Right lobe of liver (tissue), 6 donors: ENCODE measurements at regions not wholly inside any gene's neighbourhood (a gene's known extent, or its start where the extent isn't known, plus 50 kb on each side); places are given as distances from the start of the nearest gene placed in this dataset.

Experiments
- ATAC-seq, 4 donors: fragments of 200-7000 bp; cut with Tn5 transposase; one replicate each; pipeline ENCODE4 v1.9.1; 2020; ENCODE audit warnings: mild to moderate bottlenecking in 4 of 4, moderate library complexity in 4 of 4
- DNase-seq, 3 donors: peaks; one replicate each; pipeline ENCODE4 v3.0.0-alpha.2; 2020
- H3K27ac ChIP-seq, 3 donors: fragments of 200-600 bp; one replicate each; pipeline ENCODE4 v1.8.0; 2022
- H3K27me3 ChIP-seq, 2 donors: fragments of 200-600 bp; one replicate each; pipeline ENCODE4 v1.8.0; 2022
- H3K36me3 ChIP-seq, 4 donors: fragments of 200-600 bp; sonication (generic) in 1 of 4; one replicate each; pipeline versions ENCODE4 v1.5.1 to v1.8.0; 2017 to 2022; ENCODE audit warnings: control low read depth in 1 of 4
- H3K4me1 ChIP-seq, 4 donors: fragments of 200-600 bp; sonication (generic) in 1 of 4; one replicate each; pipeline versions ENCODE4 v1.5.1 to v1.8.0; 2017 to 2022; ENCODE audit warnings: control low read depth in 1 of 4
- H3K4me3 ChIP-seq, 3 donors: fragments of 200-600 bp; one replicate each; pipeline ENCODE4 v1.8.0; 2022
- H3K9me3 ChIP-seq, 4 donors: fragments of 200-600 bp; sonication (generic) in 1 of 4; one replicate each; pipeline versions ENCODE4 v1.5.1 to v1.8.0; 2017 to 2022; ENCODE audit warnings: control low read depth in 1 of 4
- POLR2A ChIP-seq: fragments of 450-650 bp; IDR thresholded peaks from one replicate; pipeline ENCODE4 v1.6.1; 2017; ENCODE audit warnings: antibody characterized with exemption, mild to moderate bottlenecking
- WGBS: methylation state at CpG from one replicate; pipeline ENCODE4 v1.1.6; 2018; ENCODE audit warnings: low coverage, low lambda C conversion rate; ENCODE audit not compliant: insufficient coverage; ENCODE audit errors: missing lambda C conversion rate; 5-methylcytosine and 5-hydroxymethylcytosine counted together
- intact Hi-C, 2 donors: fragments of 100-400 bp; cut with DNase I; formaldehyde crosslinking; loops; one replicate each; pipeline versions ENCODE4 v1.11.2 to v1.14.1; 2022
- TF ChIP-seq, protein P1 (sequence below), 4 donors: fragments of 200-600 bp in 3 of 4; fragments of 450-650 bp in 1 of 4; IDR thresholded peaks; one replicate each; pipeline versions ENCODE4 v1.5.1 to v1.8.0; 2016 to 2022; ENCODE audit warnings: antibody characterized with exemption in 4 of 4, mild to moderate bottlenecking in 2 of 4
- donor health status: DM: no; HTN: yes; CAD: no.
- donor health status: DM: no; HTN: no; CAD: no.
- donor health status: DM: no; HTN: no; CAD: no.
- donor health status: DM: no; HTN: yes; CAD: no.
- donor health status: DM: no; HTN: yes; CAD: no.

DNA sequence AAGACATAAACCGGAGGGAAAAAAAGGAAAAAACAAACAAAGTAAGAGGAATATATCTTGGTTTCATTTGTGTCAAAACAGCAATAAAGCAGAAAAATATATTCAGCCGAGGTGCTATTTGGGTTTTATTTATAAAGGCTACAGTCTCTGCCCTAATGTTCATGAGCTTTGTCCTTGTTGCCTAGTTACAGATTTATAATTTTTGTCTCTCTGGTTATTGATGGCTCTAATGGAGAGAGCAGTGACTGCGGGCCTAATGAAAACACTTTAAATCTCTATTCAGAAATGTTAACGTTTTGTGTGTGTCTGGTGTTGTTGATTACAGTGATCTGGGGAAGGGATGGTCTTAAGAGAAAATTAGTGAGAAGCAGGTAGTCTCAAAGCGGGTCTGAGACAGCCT, 854.0 kb upstream of the LRRTM1 start:
- no peak for TF ChIP-seq POLR2A
- TF ChIP-seq, protein P1, sequence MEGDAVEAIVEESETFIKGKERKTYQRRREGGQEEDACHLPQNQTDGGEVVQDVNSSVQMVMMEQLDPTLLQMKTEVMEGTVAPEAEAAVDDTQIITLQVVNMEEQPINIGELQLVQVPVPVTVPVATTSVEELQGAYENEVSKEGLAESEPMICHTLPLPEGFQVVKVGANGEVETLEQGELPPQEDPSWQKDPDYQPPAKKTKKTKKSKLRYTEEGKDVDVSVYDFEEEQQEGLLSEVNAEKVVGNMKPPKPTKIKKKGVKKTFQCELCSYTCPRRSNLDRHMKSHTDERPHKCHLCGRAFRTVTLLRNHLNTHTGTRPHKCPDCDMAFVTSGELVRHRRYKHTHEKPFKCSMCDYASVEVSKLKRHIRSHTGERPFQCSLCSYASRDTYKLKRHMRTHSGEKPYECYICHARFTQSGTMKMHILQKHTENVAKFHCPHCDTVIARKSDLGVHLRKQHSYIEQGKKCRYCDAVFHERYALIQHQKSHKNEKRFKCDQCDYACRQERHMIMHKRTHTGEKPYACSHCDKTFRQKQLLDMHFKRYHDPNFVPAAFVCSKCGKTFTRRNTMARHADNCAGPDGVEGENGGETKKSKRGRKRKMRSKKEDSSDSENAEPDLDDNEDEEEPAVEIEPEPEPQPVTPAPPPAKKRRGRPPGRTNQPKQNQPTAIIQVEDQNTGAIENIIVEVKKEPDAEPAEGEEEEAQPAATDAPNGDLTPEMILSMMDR (IDR thresholded peaks at IDR 0.05) = no peak
- H3K36me3 ChIP-seq = no peaks in the 10 kb centered on the region
- no peaks in the 10 kb centered on the region for H3K4me1 ChIP-seq
- H3K9me3 ChIP-seq = no peaks in the 10 kb centered on the region
- H3K4me3 ChIP-seq = no peak overlapping the region
- no peaks in the 10 kb centered on the region for H3K27me3 ChIP-seq
- ATAC-seq (no peak), DNase-seq (no peak)
- intact Hi-C loops = no loop called here
- H3K27ac ChIP-seq = no peak overlapping the region
- WGBS = 38% methylated on average over 5 of the region's 5 CpGs

DNA sequence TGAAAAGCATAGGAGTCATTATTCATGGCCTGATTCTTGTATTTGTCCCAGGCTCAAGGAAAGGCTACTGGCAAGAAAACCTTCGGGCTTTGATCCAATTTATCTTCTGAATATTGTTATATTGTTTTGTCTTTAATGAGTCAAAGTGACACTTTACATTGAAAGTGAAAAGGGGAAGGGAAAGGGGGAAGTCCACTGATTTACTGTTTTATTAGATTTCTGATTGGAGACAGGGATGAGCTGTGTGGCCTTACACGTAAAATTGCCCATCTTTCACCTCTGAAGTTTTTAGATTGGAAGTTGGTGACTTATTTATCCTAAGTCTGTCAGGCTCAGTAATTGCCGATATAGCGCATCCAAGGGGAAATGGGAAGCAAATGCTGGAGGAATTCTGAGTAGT, 843.8 kb upstream of the LRRTM1 start:
- 54% methylated on average over 4 of the region's 4 CpGs for WGBS
- no peaks in the 10 kb centered on the region for H3K27me3 ChIP-seq
- H3K4me3 ChIP-seq = no peak overlapping the region
- no peaks in the 10 kb centered on the region for H3K36me3 ChIP-seq
- H3K9me3 ChIP-seq = no peaks in the 10 kb centered on the region
- no peak overlapping the region for H3K27ac ChIP-seq
- no peaks in the 10 kb centered on the region for H3K4me1 ChIP-seq
- intact Hi-C loops = no loop called here
- no peak for DNase-seq
- no peak for ATAC-seq
- no peak for TF ChIP-seq POLR2A
- TF ChIP-seq, protein P1 (IDR thresholded peaks at IDR 0.05) = no peak

DNA sequence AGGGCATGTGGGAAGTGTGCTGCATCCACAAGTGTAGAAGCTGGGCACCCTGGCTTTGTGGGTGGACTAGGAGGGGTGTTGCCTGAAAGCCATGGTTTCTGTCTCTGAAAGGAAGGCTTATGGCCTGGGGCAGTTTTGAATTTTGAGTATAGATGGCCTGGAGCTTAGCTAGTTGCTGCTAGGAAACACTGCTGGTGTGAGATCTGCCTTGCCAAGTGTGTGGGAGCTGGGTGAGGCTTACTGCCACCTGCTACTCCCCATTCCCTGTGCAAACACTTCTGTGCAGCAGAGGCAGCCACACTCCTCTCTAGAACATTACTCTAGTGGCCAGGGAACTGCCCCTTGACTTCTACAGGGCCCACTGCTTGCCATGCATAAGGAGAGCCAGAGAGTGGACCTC, 831.7 kb upstream of the LRRTM1 start:
- no peak for ATAC-seq
- no peaks in the 10 kb centered on the region for H3K36me3 ChIP-seq

DNA sequence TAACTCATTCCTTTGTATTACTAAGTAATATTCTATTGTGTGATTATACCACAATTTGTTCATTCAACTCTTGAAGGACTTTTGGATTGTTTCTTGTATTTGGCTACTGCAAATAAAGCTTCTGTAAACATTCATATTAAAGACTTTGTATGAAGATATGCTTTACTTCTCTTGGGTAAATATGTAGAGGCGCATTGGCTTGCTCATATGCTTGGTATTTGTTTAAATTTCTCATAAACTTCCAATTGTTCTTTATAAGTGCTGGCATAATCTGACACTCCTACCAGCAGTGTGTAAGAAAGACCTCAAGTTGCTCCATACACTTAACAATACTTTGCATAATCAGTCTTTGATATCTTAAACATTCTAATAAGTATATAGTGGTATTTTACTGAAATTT, 792.8 kb upstream of the LRRTM1 start:
- Histone ChIP-seq H3K27ac (no peak overlapping the region), H3K4me3 (no peak overlapping the region), H3K4me1 (no peaks in the 10 kb centered on the region), H3K9me3 (no peaks in the 10 kb centered on the region), H3K36me3 (no peaks in the 10 kb centered on the region), H3K27me3 (no peaks in the 10 kb centered on the region)
- WGBS = 50% methylated on average over 1 of the region's 1 CpG
- no peak for TF ChIP-seq POLR2A
- TF ChIP-seq, protein P1 (IDR thresholded peaks at IDR 0.05) = no peak
- intact Hi-C loops = no loop called here
- ATAC-seq (no peak), DNase-seq (no peak)

More for the DNA sequence above, 831.7 kb upstream of the LRRTM1 start:
- Histone ChIP-seq H3K4me1 (no peaks in the 10 kb centered on the region), H3K27ac (no peak overlapping the region), H3K4me3 (no peak overlapping the region), H3K9me3 (no peaks in the 10 kb centered on the region), H3K27me3 (no peaks in the 10 kb centered on the region)
- DNase-seq = no peak
- intact Hi-C loops = no loop called here
- no peak for TF ChIP-seq POLR2A
- TF ChIP-seq, protein P1 (IDR thresholded peaks at IDR 0.05) = no peak

DNA sequence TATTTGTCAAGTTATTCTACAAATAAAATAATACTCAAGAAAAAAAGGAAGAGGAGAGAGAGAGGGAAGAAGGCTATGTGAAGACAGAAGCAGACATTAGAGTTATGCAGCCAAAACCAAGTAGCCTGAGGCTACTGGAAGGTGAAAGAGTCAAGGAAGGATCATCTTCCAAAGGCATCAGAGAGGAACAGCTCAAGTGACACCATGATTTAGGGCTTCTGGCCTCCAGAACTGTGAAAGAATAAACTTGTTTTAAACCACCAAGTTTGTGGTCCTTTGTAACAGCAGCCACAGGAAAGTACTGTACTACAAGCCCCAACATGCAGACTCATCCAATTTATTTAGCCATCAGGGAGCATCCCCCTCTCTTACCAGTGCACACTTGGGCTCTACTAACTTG, 788.5 kb upstream of the LRRTM1 start:
- intact Hi-C loops = no loop called here

More for the DNA sequence above, 788.5 kb upstream of the LRRTM1 start:
- Histone ChIP-seq H3K9me3 (no peaks in the 10 kb centered on the region), H3K36me3 (no peaks in the 10 kb centered on the region), H3K27me3 (no peaks in the 10 kb centered on the region), H3K4me3 (no peak overlapping the region), H3K4me1 (no peaks in the 10 kb centered on the region), H3K27ac (no peak overlapping the region)
- ATAC-seq (no peak), DNase-seq (no peak)
- TF ChIP-seq, protein P1 (IDR thresholded peaks at IDR 0.05) = no peak
- no peak for TF ChIP-seq POLR2A
